ENCODE measurements at regions not wholly inside any gene's neighbourhood (a gene's known extent, or its start where the extent isn't known, plus 50 kb on each side); places are given as distances from the start of the nearest gene placed in this dataset.

DNA sequence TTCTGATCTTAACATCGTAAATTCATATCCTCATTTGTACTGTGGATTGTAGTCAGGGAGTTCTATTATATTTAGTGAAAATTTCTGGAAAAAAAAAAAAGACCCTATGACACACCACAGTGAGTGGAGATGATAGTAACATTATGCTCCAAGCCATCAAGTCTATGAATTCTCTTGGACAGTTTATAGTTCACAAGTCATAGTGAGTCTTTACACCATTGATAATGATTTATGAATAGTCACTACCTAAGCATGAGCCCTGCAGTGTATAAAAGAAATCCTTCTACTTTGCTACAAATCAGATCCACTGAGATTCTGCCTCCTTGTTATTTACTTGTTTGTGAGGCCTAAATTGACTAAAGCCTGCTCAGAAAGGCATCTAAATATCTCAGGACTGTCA is 772.2 kb upstream of the NOVA1 start:
- Histone ChIP-seq H3K36me3 (no peaks in the 10 kb centered on the region), H3K27ac (no peak overlapping the region), H3K27me3 (no peaks in the 10 kb centered on the region), H3K4me3 (no peak overlapping the region), H3K4me1 (no peaks in the 10 kb centered on the region), H3K9me3 (no peaks in the 10 kb centered on the region)
- no peak for ATAC-seq
- intact Hi-C loops (cut with DNase I): no loop called here
- no peak for TF ChIP-seq CTCF (IDR thresholded peaks at IDR 0.05)
- DNase-seq: no peak

DNA sequence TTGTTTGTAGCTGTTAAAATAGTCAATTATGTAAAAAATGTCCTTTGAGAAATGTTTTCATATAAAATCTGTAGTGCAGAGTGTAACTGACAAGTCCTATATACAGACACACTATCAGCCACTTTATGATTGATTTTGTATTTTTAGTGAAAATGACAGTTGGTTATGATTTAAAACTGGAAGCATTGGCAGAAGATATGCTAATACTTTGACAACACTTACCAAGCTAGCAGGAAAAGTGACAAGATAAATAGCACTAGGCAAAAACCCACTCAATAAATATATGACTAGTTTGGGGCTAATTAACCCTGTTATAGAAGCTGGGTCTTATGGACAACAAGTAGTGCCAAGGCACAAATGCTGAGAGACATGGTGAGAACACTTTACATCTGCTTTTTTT is 772.9 kb upstream of the NOVA1 start:
- Histone ChIP-seq H3K27ac (no peak overlapping the region), H3K4me1 (no peaks in the 10 kb centered on the region), H3K27me3 (no peaks in the 10 kb centered on the region), H3K9me3 (no peaks in the 10 kb centered on the region), H3K36me3 (no peaks in the 10 kb centered on the region), H3K4me3 (no peak overlapping the region)
- TF ChIP-seq CTCF (IDR thresholded peaks at IDR 0.05): no peak
- ATAC-seq (no peak), DNase-seq (no peak)
- intact Hi-C loops (cut with DNase I): no loop called here

DNA sequence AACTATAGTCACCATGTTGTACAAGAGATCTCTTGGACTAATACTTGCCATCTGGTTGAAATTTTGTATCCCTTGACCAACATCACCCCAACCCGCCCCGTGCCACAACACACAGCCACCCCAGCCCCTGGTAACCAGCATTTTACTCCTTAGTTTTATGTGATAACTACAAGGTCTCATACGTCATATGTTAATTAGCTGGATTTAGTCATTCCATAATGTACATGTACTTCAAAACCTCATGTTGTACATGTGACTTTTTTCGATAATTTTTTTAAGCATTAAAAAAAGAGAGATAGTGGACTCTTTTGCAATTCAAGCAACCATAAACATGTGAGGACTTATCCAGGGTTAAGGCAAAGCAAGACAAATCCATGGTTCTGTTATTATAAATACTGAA is 773.4 kb upstream of the NOVA1 start:
- intact Hi-C loops (cut with DNase I): no loop called here
- no peak for TF ChIP-seq CTCF (IDR thresholded peaks at IDR 0.05)
- H3K9me3 ChIP-seq: no peaks in the 10 kb centered on the region

GRCh38 chr14:27371868-27372267 is 774.0 kb upstream of the NOVA1 start:
- Histone ChIP-seq H3K4me1 (no peaks in the 10 kb centered on the region), H3K27me3 (no peaks in the 10 kb centered on the region)
- ATAC-seq: no peak

More for the DNA sequence above, 773.4 kb upstream of the NOVA1 start:
- Histone ChIP-seq H3K4me1 (no peaks in the 10 kb centered on the region), H3K4me3 (no peak overlapping the region), H3K27me3 (no peaks in the 10 kb centered on the region), H3K36me3 (no peaks in the 10 kb centered on the region), H3K27ac (no peak overlapping the region)
- no peak for DNase-seq
- ATAC-seq: no peak

GRCh38 chr14:27372771-27373170 is 774.9 kb upstream of the NOVA1 start:
- Histone ChIP-seq H3K9me3 (no peaks in the 10 kb centered on the region), H3K36me3 (no peaks in the 10 kb centered on the region), H3K27ac (no peak overlapping the region), H3K4me3 (no peak overlapping the region), H3K27me3 (no peaks in the 10 kb centered on the region), H3K4me1 (no peaks in the 10 kb centered on the region)
- no peak for DNase-seq
- intact Hi-C loops (cut with DNase I): no loop called here
- no peak for TF ChIP-seq CTCF (IDR thresholded peaks at IDR 0.05)
- ATAC-seq: no peak

More at GRCh38 chr14:27371868-27372267, 774.0 kb upstream of the NOVA1 start:
- intact Hi-C loops (cut with DNase I): no loop called here
- TF ChIP-seq CTCF (IDR thresholded peaks at IDR 0.05): no peak
- no peaks in the 10 kb centered on the region for H3K36me3 ChIP-seq
- H3K9me3 ChIP-seq: no peaks in the 10 kb centered on the region
- no peak overlapping the region for H3K27ac ChIP-seq
- DNase-seq: no peak
- H3K4me3 ChIP-seq: no peak overlapping the region

DNA sequence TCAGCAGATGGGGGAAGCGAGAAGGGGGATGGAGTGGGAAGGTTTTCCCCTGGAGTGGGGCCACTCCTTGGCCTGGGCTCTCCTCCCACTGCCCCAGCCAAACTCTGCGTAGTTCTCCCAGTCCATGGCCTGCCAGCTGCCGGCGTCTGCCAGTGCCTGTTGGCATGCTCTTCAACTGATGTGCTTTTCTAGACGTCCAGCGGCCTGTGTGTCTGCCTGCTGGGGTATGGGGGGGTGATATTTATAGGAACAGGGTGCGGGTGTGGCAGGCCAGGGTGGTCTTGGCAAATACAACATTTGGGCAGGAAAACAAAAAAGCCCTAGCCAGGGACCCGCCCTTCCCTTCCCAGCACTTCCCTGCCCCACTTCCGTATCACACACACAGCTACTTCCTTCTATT is 786.3 kb upstream of the NOVA1 start:
- intact Hi-C loops (cut with DNase I): no loop called here
- H3K27ac ChIP-seq: no peak overlapping the region
- H3K9me3 ChIP-seq: no peaks in the 10 kb centered on the region
- no peak overlapping the region for H3K4me3 ChIP-seq
- no peaks in the 10 kb centered on the region for H3K27me3 ChIP-seq
- no peaks in the 10 kb centered on the region for H3K36me3 ChIP-seq
- TF ChIP-seq CTCF (IDR thresholded peaks at IDR 0.05): no peak
- no peaks in the 10 kb centered on the region for H3K4me1 ChIP-seq
- DNase-seq (no peak), ATAC-seq (no peak)
